NCI-H2196 treated with DMSO at 0.1 percent for 48 hours (cell line): ENCODE measurements at regions not wholly inside any gene's neighbourhood (a gene's known extent, or its start where the extent isn't known, plus 50 kb on each side); places are given as distances from the start of the nearest gene placed in this dataset.

ENCODE experiments used
- DNase-seq: peaks from one replicate; lab custom pipeline; 2025; ENCODE audit not compliant: unreplicated experiment; lab: John Stamatoyannopoulos, UW

- no peak for DNase-seq
Observed at GRCh38 chrX:6909396-6909795, 238.1 kb upstream of the STS start.

- DNase-seq, result no peak
Observed at GRCh38 chrX:6906608-6907007, 240.9 kb upstream of the STS start.

- DNase-seq, result no peak
Observed at GRCh38 chrX:6904156-6904555, 243.4 kb upstream of the STS start.

- no peak for DNase-seq
Observed at GRCh38 chrX:6898371-6898770, 249.1 kb upstream of the STS start.

- no peak for DNase-seq
Observed at GRCh38 chrX:6891404-6891803, 256.1 kb upstream of the STS start.

- DNase-seq, result no peak
Observed at GRCh38 chrX:6890544-6891261, 256.8 kb upstream of the STS start.

- no peak for DNase-seq
Observed at GRCh38 chrX:6885909-6886308, 261.6 kb upstream of the STS start.

GRCh38 chrX:6885396-6885795 lies 262.1 kb upstream of the STS start:
- no peak for DNase-seq

- no peak for DNase-seq
Observed at GRCh38 chrX:6861456-6861855, 286.1 kb upstream of the STS start.

- DNase-seq, result no peak
Observed at GRCh38 chrX:6857749-6858148, 289.8 kb upstream of the STS start.

- no peak for DNase-seq
Observed at GRCh38 chrX:6856471-6856870, 291.0 kb upstream of the STS start.

- no peak for DNase-seq
Observed at GRCh38 chrX:6852869-6853268, 294.6 kb upstream of the STS start.

GRCh38 chrX:6852121-6852520 lies 295.4 kb upstream of the STS start:
- DNase-seq, result no peak

GRCh38 chrX:6851140-6851539 lies 296.4 kb upstream of the STS start:
- no peak for DNase-seq

GRCh38 chrX:6849716-6850414 lies 297.6 kb upstream of the STS start:
- DNase-seq, result no peak

- DNase-seq, result no peak
Observed at GRCh38 chrX:6832619-6833018, 297.7 kb upstream of the VCX3A start.

- no peak for DNase-seq
Observed at GRCh38 chrX:6826856-6827255, 291.9 kb upstream of the VCX3A start.

- no peak for DNase-seq
Observed at GRCh38 chrX:6821730-6822129, 286.8 kb upstream of the VCX3A start.

- no peak for DNase-seq
Observed at GRCh38 chrX:6813836-6814370, 279.0 kb upstream of the VCX3A start.

GRCh38 chrX:6812087-6812486 lies 277.2 kb upstream of the VCX3A start:
- no peak for DNase-seq

- DNase-seq, result no peak
Observed at GRCh38 chrX:6810776-6811175, 275.9 kb upstream of the VCX3A start.

GRCh38 chrX:6803607-6804006 lies 268.7 kb upstream of the VCX3A start:
- no peak for DNase-seq

- DNase-seq, result no peak
Observed at GRCh38 chrX:6793000-6793399, 258.1 kb upstream of the VCX3A start.
